Neural cell (in vitro differentiated cells): ENCODE measurements at regions not wholly inside any gene's neighbourhood (a gene's known extent, or its start where the extent isn't known, plus 50 kb on each side); places are given as distances from the start of the nearest gene placed in this dataset.

ENCODE experiments used
- H2AFZ ChIP-seq: fragments of 200-600, 300-800 bp; sonication (generic), shearing (Covaris generic); 2 replicates; pipeline ENCODE4 v1.6.0; 2014; ENCODE audit warnings: low read depth, mild to moderate bottlenecking, antibody characterized with exemption, low read length, moderate library complexity
- H3F3A ChIP-seq: fragments of 200-600 bp; shearing (Covaris generic); 2 replicates; pipeline ENCODE4 v1.6.1; 2016; ENCODE audit warnings: mild to moderate bottlenecking, moderate library complexity, mixed read lengths, antibody characterized with exemption, low read length; ENCODE audit not compliant: insufficient read depth, poor library complexity, severe bottlenecking
- H3K27ac ChIP-seq: fragments of 200-600, 300-800 bp; sonication (generic), shearing (Covaris generic); 2 replicates; pipeline ENCODE4 v1.5.1; 2014; ENCODE audit warnings: mild to moderate bottlenecking, low read length, moderate library complexity
- H3K27me3 ChIP-seq: fragments of 300-800, 200-600 bp; sonication (generic), shearing (Covaris generic); 2 replicates; pipeline ENCODE4 v1.6.0; 2014; ENCODE audit warnings: mild to moderate bottlenecking, low read depth, low read length, moderate library complexity; ENCODE audit not compliant: insufficient read depth
- H3K36me3 ChIP-seq: fragments of 300-800, 200-600 bp; sonication (generic), shearing (Covaris generic); 2 replicates; pipeline ENCODE4 v1.5.1; 2014; ENCODE audit warnings: mild to moderate bottlenecking, antibody characterized with exemption, low read length, moderate library complexity; ENCODE audit not compliant: insufficient read depth
- H3K4me2 ChIP-seq: fragments of 300-800, 200-600 bp; sonication (generic), shearing (Covaris generic); 2 replicates; pipeline ENCODE4 v1.6.0; 2014; ENCODE audit warnings: mild to moderate bottlenecking, low read length
- H3K4me3 ChIP-seq: fragments of 300-800, 200-600 bp; sonication (generic), shearing (Covaris generic); 2 replicates; pipeline ENCODE4 v1.5.1; 2014; ENCODE audit warnings: mild to moderate bottlenecking, low read length, moderate library complexity
- H3K79me2 ChIP-seq: fragments of 200-600 bp; shearing (Covaris generic); replicated peaks from 2 replicates; pipeline ENCODE4 v1.6.0; 2014; ENCODE audit warnings: mild to moderate bottlenecking, low read length, moderate library complexity; ENCODE audit not compliant: insufficient read depth
- H3K9ac ChIP-seq: fragments of 300-800, 200-600 bp; sonication (generic), shearing (Covaris generic); 2 replicates; pipeline ENCODE4 v1.6.1; 2016; ENCODE audit warnings: mild to moderate bottlenecking, low read length, mixed read lengths
- H3K9me2 ChIP-seq: fragments of 200-600 bp; shearing (Covaris generic); 2 replicates; pipeline ENCODE4 v1.6.1; 2016; ENCODE audit warnings: mild to moderate bottlenecking, low read length, mixed read lengths; ENCODE audit not compliant: insufficient read depth
- H3K9me3 ChIP-seq: fragments of 200-600, 300-800 bp; sonication (generic), shearing (Covaris generic); 2 replicates; pipeline ENCODE4 v1.6.1; 2016; ENCODE audit warnings: mild to moderate bottlenecking, mixed run types, low read length, moderate library complexity, mixed read lengths
- H4K20me1 ChIP-seq: fragments of 200-600 bp; shearing (Covaris generic); 2 replicates; pipeline ENCODE4 v1.6.1; 2016; ENCODE audit warnings: mild to moderate bottlenecking, mixed run types; ENCODE audit not compliant: insufficient read depth
- CTCF ChIP-seq: fragments of 450-650 bp; IDR thresholded peaks from 2 replicates; pipeline ENCODE4 v1.5.1; 2014; ENCODE audit warnings: antibody characterized with exemption, mild to moderate bottlenecking, moderate library complexity; ENCODE audit not compliant: poor library complexity, severe bottlenecking
- EP300 ChIP-seq: fragments of 450-650 bp; conservative IDR thresholded peaks from 2 replicates; pipeline ENCODE4 v1.6.1; 2014; ENCODE audit warnings: antibody characterized with exemption, mild to moderate bottlenecking, moderate library complexity; ENCODE audit not compliant: poor library complexity, severe bottlenecking
- EZH2 ChIP-seq: fragments of 200-600, 300-800 bp; shearing (Covaris generic), sonication (generic); IDR thresholded peaks from 2 replicates; pipeline ENCODE4 v1.6.1; 2014; ENCODE audit warnings: antibody characterized with exemption, low read length, borderline replicate concordance, mild to moderate bottlenecking; ENCODE audit not compliant: insufficient read depth, poor library complexity, severe bottlenecking
- MXI1 ChIP-seq: fragments of 450-650 bp; conservative IDR thresholded peaks from 2 replicates; pipeline ENCODE4 v1.6.1; 2014; ENCODE audit warnings: antibody characterized with exemption, mild to moderate bottlenecking; ENCODE audit not compliant: poor library complexity, severe bottlenecking
- POLR2AphosphoS5 ChIP-seq: IDR thresholded peaks from 2 replicates; pipeline ENCODE4 v1.6.1; 2012
- RAD21 ChIP-seq: fragments of 450-650 bp; conservative IDR thresholded peaks from 2 replicates; pipeline ENCODE4 v1.6.1; 2014; ENCODE audit warnings: antibody characterized with exemption, mild to moderate bottlenecking, moderate library complexity
- REST ChIP-seq: IDR thresholded peaks from 2 replicates; pipeline ENCODE4 v1.6.1; 2012; ENCODE audit warnings: borderline replicate concordance
- SMC3 ChIP-seq: fragments of 450-650 bp; conservative IDR thresholded peaks from 2 replicates; pipeline ENCODE4 v1.6.1; 2014; ENCODE audit warnings: antibody characterized with exemption, mild to moderate bottlenecking, moderate library complexity; ENCODE audit not compliant: poor library complexity
- TAF1 ChIP-seq: IDR thresholded peaks from 2 replicates; pipeline ENCODE4 v1.6.1; 2012; ENCODE audit warnings: low read depth

DNA sequence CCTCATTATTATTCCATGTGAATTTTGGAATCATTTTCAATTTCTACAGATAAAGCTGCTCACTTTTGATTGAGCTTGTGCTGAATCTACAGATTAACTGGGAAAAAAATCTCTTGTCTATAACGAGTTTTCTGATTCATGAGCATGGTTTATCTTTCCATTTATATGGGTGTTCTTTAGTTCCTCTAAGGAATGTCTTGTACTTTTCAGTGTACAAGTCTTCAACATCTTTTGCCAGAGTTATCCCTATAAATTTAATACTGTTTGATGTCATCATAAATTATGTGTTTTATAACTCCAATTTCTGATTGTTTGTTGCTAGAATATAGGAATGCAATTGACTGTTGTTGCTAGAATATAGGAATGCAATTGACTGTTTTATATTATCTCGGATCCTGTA lies 533.8 kb downstream of the OLFM4 start:
- Histone ChIP-seq H3K4me3 (no peak overlapping the region), H3K9me3 (no peaks in the 10 kb centered on the region), H3K9me2 (no peaks in the 10 kb centered on the region), H3K4me2 (no peak overlapping the region), H3K9ac (no peak overlapping the region), H2AFZ (no peak overlapping the region), H3K36me3 (no peaks in the 10 kb centered on the region), H3F3A (no peaks in the 10 kb centered on the region), H4K20me1 (no peaks in the 10 kb centered on the region), H3K27ac (no peak overlapping the region), H3K79me2 (no peaks in the 10 kb centered on the region), H3K27me3 (no peaks in the 10 kb centered on the region)
- TF ChIP-seq POLR2AphosphoS5 (no peak), MXI1 (no peak), TAF1 (no peak), REST (no peak), EP300 (no peak), RAD21 (no peak), EZH2 (no peak), SMC3 (no peak), CTCF (no peak)

GRCh38 chr13:53568491-53568890 lies 539.9 kb downstream of the OLFM4 start:
- Histone ChIP-seq H3K27ac (no peak overlapping the region), H3K9ac (no peak overlapping the region), H3K36me3 (no peaks in the 10 kb centered on the region), H2AFZ (no peak overlapping the region), H3K27me3 (no peaks in the 10 kb centered on the region), H3F3A (no peaks in the 10 kb centered on the region), H3K79me2 (no peaks in the 10 kb centered on the region), H3K9me3 (no peaks in the 10 kb centered on the region), H3K4me2 (no peak overlapping the region), H4K20me1 (no peaks in the 10 kb centered on the region), H3K4me3 (no peak overlapping the region), H3K9me2 (no peaks in the 10 kb centered on the region)
- no peak for TF ChIP-seq MXI1
- TF ChIP-seq RAD21: no peak
- no peak for TF ChIP-seq CTCF
- TF ChIP-seq POLR2AphosphoS5: no peak
- no peak for TF ChIP-seq SMC3
- no peak for TF ChIP-seq EZH2
- TF ChIP-seq REST: no peak
- no peak for TF ChIP-seq EP300
- no peak for TF ChIP-seq TAF1
